ENCODE measurements at regions not wholly inside any gene's neighbourhood (a gene's known extent, or its start where the extent isn't known, plus 50 kb on each side); places are given as distances from the start of the nearest gene placed in this dataset.

DNA sequence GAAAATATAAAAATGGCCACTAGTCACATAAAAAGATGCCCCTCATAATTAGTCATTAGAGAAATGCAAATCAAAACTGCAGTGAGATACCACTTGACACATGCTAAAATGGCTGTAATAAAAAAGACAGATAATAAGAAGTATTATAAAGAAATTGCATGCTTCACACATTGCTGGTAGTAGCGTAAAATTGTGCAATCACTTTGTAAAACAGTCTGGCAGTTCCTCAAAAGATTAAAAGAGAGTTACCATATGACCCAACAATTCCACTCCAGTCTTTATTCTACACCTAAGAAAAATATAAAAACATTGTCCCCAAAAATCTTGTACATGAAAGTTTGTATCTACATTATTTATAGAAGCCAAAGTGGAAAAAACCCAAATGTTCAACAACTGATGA, 170.6 kb upstream of the FIGN start:
- Histone ChIP-seq H3K9me1 (replicated peaks; ENCODE audit: control insufficient read depth, extremely low read depth, insufficient read depth, low read length) (no peaks in the 10 kb centered on the region), H3K9me3 (replicated peaks; ENCODE audit: control insufficient read depth, insufficient read depth, low read length) (no peaks in the 10 kb centered on the region), H4K20me1 (replicated peaks; ENCODE audit: control insufficient read depth, extremely low read depth, insufficient read depth, low read length) (no peaks in the 10 kb centered on the region), H3K9ac (replicated peaks; ENCODE audit: extremely low read depth, insufficient read depth, low read length) (no peak overlapping the region), H3K36me3 (ENCODE audit: control insufficient read depth in 2 of 2, extremely low read depth in 1 of 2, insufficient read depth in 2 of 2, low read length in 2 of 2) (no peaks in the 10 kb centered on the region), H3K4me3 (replicated peaks in 1 of 3; ENCODE audit: insufficient read depth in 1 of 3, low read depth in 1 of 3, low read length in 3 of 3) (no peak overlapping the region), H3K4me1 (ENCODE audit: control insufficient read depth, extremely low read depth, insufficient read depth, low read length) (no peaks in the 10 kb centered on the region), H3K4me2 (ENCODE audit: insufficient read depth, low read length) (no peak overlapping the region), H3K27me3 (ENCODE audit: control insufficient read depth in 2 of 2, insufficient read depth in 2 of 2, low read length in 2 of 2) (no peaks in the 10 kb centered on the region), H2AFZ (ENCODE audit: low read depth, low read length) (no peak overlapping the region), H3K27ac (ENCODE audit: insufficient read depth, low read depth, low read length) (no peak overlapping the region), H3K79me2 (ENCODE audit: control insufficient read depth, insufficient read depth, low read length) (no peaks in the 10 kb centered on the region)
- dilution Hi-C loops (cut with MboI; ENCODE audit: extremely low pct_ligation_motif_present, low sequenced_read_pairs) (no loop called here), intact Hi-C loops (cut with micrococcal nuclease) (no loop called here)
- no peak for DNase-seq (ENCODE audit: low read depth, low spot score)
- no TSS peak for BruUV-seq (replicated peaks)
- CTCF ChIA-PET = interaction anchor here (1.4 to 1.6 kb wide), 2 partner anchors 10 to 28 kb away, joined by 3 to 4 read pairs; no protein-coding TSS in a partner anchor
- POLR2A ChIA-PET = no interaction called here
- TF ChIP-seq JUN (IDR thresholded peaks at IDR 0.05; ENCODE audit: borderline replicate concordance, insufficient read depth, insufficient read length, low read depth) (no peak), POLR2A (IDR thresholded peaks at IDR 0.05; ENCODE audit: low read depth, low read length) (no peak), POLR2AphosphoS5 (IDR thresholded peaks at IDR 0.05; ENCODE audit: insufficient read depth, low read depth, low read length) (no peak), GATA2 (IDR thresholded peaks at IDR 0.05; ENCODE audit: insufficient read depth, insufficient read length, low read depth, low read length) (no peak), MYC (IDR thresholded peaks at IDR 0.05; ENCODE audit: low read depth, low read length) (no peak), EZH2 (IDR thresholded peaks at IDR 0.05; ENCODE audit: borderline replicate concordance, low read depth, low read length, severe bottlenecking) (no peak), FOS (IDR thresholded peaks at IDR 0.05; ENCODE audit: borderline replicate concordance, insufficient read depth, low read length) (no peak)
- TF ChIP-seq, protein P1, sequence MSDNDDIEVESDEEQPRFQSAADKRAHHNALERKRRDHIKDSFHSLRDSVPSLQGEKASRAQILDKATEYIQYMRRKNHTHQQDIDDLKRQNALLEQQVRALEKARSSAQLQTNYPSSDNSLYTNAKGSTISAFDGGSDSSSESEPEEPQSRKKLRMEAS (IDR thresholded peaks at IDR 0.05; ENCODE audit: insufficient read depth, insufficient read length) = no peak
- TF ChIP-seq, protein P2, sequence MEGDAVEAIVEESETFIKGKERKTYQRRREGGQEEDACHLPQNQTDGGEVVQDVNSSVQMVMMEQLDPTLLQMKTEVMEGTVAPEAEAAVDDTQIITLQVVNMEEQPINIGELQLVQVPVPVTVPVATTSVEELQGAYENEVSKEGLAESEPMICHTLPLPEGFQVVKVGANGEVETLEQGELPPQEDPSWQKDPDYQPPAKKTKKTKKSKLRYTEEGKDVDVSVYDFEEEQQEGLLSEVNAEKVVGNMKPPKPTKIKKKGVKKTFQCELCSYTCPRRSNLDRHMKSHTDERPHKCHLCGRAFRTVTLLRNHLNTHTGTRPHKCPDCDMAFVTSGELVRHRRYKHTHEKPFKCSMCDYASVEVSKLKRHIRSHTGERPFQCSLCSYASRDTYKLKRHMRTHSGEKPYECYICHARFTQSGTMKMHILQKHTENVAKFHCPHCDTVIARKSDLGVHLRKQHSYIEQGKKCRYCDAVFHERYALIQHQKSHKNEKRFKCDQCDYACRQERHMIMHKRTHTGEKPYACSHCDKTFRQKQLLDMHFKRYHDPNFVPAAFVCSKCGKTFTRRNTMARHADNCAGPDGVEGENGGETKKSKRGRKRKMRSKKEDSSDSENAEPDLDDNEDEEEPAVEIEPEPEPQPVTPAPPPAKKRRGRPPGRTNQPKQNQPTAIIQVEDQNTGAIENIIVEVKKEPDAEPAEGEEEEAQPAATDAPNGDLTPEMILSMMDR (IDR thresholded peaks at IDR 0.05; ENCODE audit: extremely low read depth in 1 of 2, insufficient read depth in 1 of 2, low read depth in 1 of 2, low read length in 2 of 2) = no peak
- FAIRE-seq = no peak

Measured in endothelial cell of umbilical vein (primary cell).